CD4-positive, alpha-beta T cell (primary cell): ENCODE measurements at regions not wholly inside any gene's neighbourhood (a gene's known extent, or its start where the extent isn't known, plus 50 kb on each side); places are given as distances from the start of the nearest gene placed in this dataset.
"Not testable (repeated sequence)": the region's sequence is repeated elsewhere in the genome, so short reads cannot be mapped to it uniquely, and the experiment has no call there.

Experiments
- ATAC-seq: fragments of 200-7000 bp; cut with Tn5 transposase; one replicate; pipeline ENCODE4 v1.10.0; 2022; ENCODE audit warnings: mild to moderate bottlenecking; ENCODE audit not compliant: poor library complexity
- CTCF ChIA-PET: fragments of 350-600 bp; sonication (Branson Sonifier 250); formaldehyde crosslinking; loops from one replicate; lab custom pipeline; 2021; ENCODE audit warnings: antibody characterized with exemption, inconsistent platforms; lab: Charles Lee
- POLR2A ChIA-PET: fragments of 350-600 bp; sonication (Branson Sonifier 250); formaldehyde crosslinking; loops from one replicate; lab custom pipeline; 2021; ENCODE audit warnings: antibody characterized with exemption, inconsistent platforms; lab: Charles Lee
- DNase-seq, 14 experiments: peaks; one replicate each; pipeline ENCODE4 v3.0.0-alpha.2; 2013 to 2020; ENCODE audit warnings: mixed read lengths in 2 of 14
- H3K27ac ChIP-seq, 2 donors: one replicate each; pipeline versions ENCODE4 v1.5.1 to v1.7.0; 2013; ENCODE audit warnings: low read length in 2 of 2, low read depth in 1 of 2, mild to moderate bottlenecking in 1 of 2
- H3K27me3 ChIP-seq, 2 experiments: 1 replicate in 1 of 2; 2 replicates in 1 of 2; pipeline versions ENCODE4 v1.6.1 to v1.7.0; 2013; ENCODE audit warnings: low read length in 2 of 2, control low read depth in 1 of 2, mild to moderate bottlenecking in 1 of 2, moderate library complexity in 1 of 2; ENCODE audit not compliant: insufficient read depth in 2 of 2, control insufficient read depth in 1 of 2
- H3K36me3 ChIP-seq: one replicate; pipeline ENCODE4 v1.6.1; 2013; ENCODE audit warnings: low read length, control low read depth; ENCODE audit not compliant: insufficient read depth
- H3K4me1 ChIP-seq: one replicate; pipeline ENCODE4 v1.6.1; 2013; ENCODE audit warnings: low read length, control low read depth; ENCODE audit not compliant: insufficient read depth
- H3K4me3 ChIP-seq: one replicate; pipeline ENCODE4 v1.5.1; 2013; ENCODE audit warnings: mild to moderate bottlenecking, low read length, moderate library complexity
- H3K9me3 ChIP-seq, 2 experiments: 1 replicate in 1 of 2; 2 replicates in 1 of 2; pipeline versions ENCODE4 v1.6.1 to v1.7.0; 2013; ENCODE audit warnings: low read length in 2 of 2, mild to moderate bottlenecking in 2 of 2, control low read depth in 1 of 2, moderate library complexity in 1 of 2; ENCODE audit not compliant: control insufficient read depth in 1 of 2, insufficient read depth in 1 of 2
- H3K27ac Mint-ChIP-seq: one replicate; pipeline ENCODE4 v1.8.0; 2020; ENCODE audit warnings: mixed read lengths
- H3K27me3 Mint-ChIP-seq: one replicate; pipeline ENCODE4 v1.8.0; 2021; ENCODE audit warnings: mixed read lengths
- H3K36me3 Mint-ChIP-seq: one replicate; pipeline ENCODE4 v1.8.0; 2021; ENCODE audit warnings: low read depth, mixed read lengths
- H3K4me1 Mint-ChIP-seq: one replicate; pipeline ENCODE4 v1.8.0; 2021; ENCODE audit warnings: low read depth, mixed read lengths
- H3K4me3 Mint-ChIP-seq: one replicate; pipeline ENCODE4 v1.8.0; 2020; ENCODE audit warnings: mild to moderate bottlenecking, mixed read lengths
- H3K9me3 Mint-ChIP-seq: one replicate; pipeline ENCODE4 v1.8.0; 2020; ENCODE audit warnings: mixed read lengths
- intact Hi-C, 2 experiments: fragments of 100-400 bp; cut with DNase I in 1 of 2; cut with micrococcal nuclease in 1 of 2; formaldehyde crosslinking; loops; one replicate each; pipeline versions ENCODE4 v1.15.1 to v1.9.0; 2023 to 2025; cut with DNase I, micrococcal nuclease

DNA sequence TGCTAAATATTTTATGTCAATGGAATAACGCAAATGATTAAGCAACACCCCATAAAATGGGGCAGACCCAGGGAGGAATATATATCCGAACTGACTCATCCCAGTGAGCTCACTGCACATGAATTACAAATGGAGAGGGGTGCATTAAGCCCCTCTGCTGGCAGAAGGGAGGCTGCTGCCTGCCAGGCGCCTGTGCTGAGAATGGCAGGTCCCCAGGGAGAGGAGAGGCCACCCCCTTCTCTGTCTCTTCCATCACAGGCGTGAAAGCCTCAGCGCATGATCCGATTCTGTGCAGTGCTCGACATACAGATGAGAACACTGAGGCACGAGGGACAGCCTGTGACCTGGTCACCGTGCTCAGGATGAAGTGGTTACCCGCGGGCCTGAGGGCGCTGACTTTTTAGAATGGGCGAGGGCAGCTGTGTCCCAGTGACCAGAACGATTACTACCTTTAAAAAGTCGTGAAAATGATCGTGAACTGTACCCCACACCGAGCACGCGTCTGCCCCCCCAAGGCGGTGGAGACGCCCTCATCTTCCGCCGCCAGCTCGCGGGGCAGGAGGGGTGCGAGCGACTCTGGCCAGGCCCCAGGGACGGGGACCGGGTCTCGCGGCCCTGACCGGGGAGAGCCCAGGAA is 229.7 kb upstream of the FRG2C start:
- DNase-seq, result peak in 6 of 14 experiments; percentile 4 to 60 (median 26)
- peaks cover 31% of the 10 kb centered on the region for H3K4me1 Mint-ChIP-seq
- peak overlapping the region in 1 of 2 donors; percentile 48 for H3K27ac ChIP-seq
- H3K27me3 ChIP-seq, H3K36me3 ChIP-seq, H3K9me3 ChIP-seq, H3K36me3 Mint-ChIP-seq, CTCF ChIA-PET, POLR2A ChIA-PET, H3K9me3 Mint-ChIP-seq, ATAC-seq, H3K27me3 Mint-ChIP-seq, intact Hi-C loops: not testable (repeated sequence)
- H3K4me1 ChIP-seq, result peaks cover 14% of the 10 kb centered on the region
- H3K4me3 ChIP-seq, result peak overlapping the region; percentile 73
- H3K4me3 Mint-ChIP-seq, result peak overlapping the region; percentile 89
- H3K27ac Mint-ChIP-seq, result peak overlapping the region; percentile 97

DNA sequence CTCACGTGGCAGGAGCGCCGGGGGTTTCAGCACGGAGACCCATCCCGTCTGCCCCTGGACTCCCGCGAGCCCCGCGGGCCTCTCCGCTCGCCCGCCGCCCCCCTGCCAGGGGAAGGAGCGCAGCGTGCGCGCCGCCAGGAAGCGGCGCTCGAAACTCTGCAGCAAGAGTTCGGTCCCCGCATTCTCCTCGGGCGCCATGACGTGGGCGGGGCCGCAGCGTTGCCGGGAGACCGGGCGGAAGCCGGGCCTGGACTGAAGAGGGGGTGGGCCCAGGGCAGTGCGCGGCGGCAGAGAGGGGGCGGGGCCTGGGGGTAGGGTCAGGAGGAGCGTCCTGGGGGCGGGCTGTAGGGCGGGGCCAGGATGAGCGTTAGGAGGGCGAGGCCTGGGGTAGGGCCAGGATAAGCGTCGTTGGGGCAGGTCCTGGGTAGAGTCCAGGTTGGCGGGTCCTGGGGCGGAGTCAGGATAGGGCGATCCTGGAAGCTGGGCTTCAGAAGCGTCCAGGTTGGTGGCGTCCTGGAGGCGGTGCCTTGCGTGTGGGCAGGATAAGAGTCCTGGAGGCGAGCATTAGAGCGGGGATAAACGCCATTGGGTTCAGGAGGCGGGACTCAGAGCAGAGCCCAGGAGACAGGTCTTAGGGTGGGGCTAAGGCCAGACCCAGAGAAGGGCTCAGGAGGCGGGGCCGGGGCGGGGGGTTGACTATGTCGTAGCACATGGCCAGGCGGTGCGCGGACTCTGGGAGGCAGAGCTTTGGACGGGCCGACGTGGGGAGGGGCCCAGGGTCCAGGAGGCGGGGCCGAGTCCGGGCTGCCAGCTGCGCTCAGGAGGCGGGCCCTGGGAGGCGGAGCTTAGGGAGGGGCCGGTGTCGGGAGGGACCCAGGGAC is 229.0 kb upstream of the FRG2C start:
- peak overlapping the region; percentile 73 for H3K4me3 ChIP-seq
- Mint-ChIP-seq H3K4me1 (peaks cover 26% of the 10 kb centered on the region), H3K4me3 (peak overlapping the region; percentile 99), H3K27ac (peak overlapping the region; percentile 97)
- H3K36me3 ChIP-seq, CTCF ChIA-PET, H3K9me3 ChIP-seq, H3K27me3 ChIP-seq, POLR2A ChIA-PET, H3K9me3 Mint-ChIP-seq, H3K27me3 Mint-ChIP-seq, intact Hi-C loops, H3K36me3 Mint-ChIP-seq: not testable (repeated sequence)
- ATAC-seq (peak; percentile 100), DNase-seq (peak; percentile 95 to 99 (median 98))
- H3K4me1 ChIP-seq, result peaks cover 14% of the 10 kb centered on the region
- H3K27ac ChIP-seq, result peak overlapping the region; percentile 72 to 87

DNA sequence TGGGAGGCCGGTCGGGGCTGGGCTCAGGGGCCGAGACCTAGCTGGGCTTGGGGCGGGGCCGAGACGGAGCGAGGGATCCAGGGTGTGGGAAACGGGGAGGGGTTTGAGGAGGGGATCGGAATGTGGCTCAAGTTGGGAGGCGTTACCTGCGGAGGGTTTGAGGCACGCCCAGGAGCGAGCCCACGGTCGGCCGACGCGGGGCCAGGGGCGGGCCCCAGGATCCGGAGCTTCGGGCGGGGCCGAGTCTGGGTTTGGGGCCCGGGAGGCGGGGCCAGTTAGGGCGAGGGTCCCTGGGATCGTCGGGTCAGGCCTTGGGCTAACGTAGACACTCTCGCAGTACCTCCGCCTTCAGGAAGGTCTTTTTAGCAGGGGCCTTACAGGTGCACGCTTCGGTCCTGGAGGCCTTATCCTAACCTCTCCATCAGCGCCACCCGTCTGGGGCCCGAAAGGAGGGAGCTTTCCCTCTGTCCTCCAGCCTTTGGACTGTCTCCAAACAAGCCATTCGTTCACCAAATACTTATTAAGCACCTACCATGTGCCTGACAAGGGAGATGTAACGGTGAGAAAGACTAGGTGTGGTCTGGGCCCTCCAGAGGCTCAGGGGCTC is 228.2 kb upstream of the FRG2C start:
- H3K27me3 Mint-ChIP-seq, H3K9me3 ChIP-seq, intact Hi-C loops, CTCF ChIA-PET, ATAC-seq, H3K36me3 Mint-ChIP-seq, H3K27me3 ChIP-seq, H3K9me3 Mint-ChIP-seq, POLR2A ChIA-PET, H3K36me3 ChIP-seq: not testable (repeated sequence)
- H3K4me3 ChIP-seq, result peak overlapping the region; percentile 73
- Mint-ChIP-seq H3K4me1 (peaks cover 26% of the 10 kb centered on the region), H3K27ac (peak overlapping the region; percentile 97), H3K4me3 (peak overlapping the region; percentile 99)
- peak in 3 of 14 experiments; percentile 77 to 86 (median 78) for DNase-seq
- peaks cover 14% of the 10 kb centered on the region for H3K4me1 ChIP-seq
- peak overlapping the region; percentile 72 to 87 for H3K27ac ChIP-seq

DNA sequence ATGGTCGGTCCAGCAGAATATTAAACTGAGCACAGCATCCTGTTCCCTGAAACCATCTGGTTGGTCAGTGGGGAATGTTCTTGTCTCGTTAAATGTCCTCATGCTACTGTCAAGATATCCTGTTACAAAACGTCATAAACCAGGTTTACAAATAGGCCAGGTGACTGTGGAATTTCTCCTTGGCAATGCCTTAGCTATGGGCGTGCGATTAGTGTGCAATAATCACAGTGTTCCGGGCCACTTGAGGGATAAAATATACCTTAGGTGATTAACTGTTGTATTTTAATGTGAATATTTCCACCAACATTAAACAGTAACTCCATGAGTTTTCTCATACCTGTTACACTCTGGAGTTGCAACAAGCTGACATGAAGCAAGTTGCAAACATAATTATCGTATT is 223.1 kb upstream of the FRG2C start:
- ATAC-seq, H3K9me3 ChIP-seq, intact Hi-C loops, H3K9me3 Mint-ChIP-seq, H3K27me3 Mint-ChIP-seq, H3K4me3 Mint-ChIP-seq, H3K27ac Mint-ChIP-seq, H3K4me1 ChIP-seq, POLR2A ChIA-PET, H3K36me3 Mint-ChIP-seq, H3K36me3 ChIP-seq, CTCF ChIA-PET, H3K27me3 ChIP-seq, H3K4me3 ChIP-seq, H3K4me1 Mint-ChIP-seq, H3K27ac ChIP-seq, DNase-seq: not testable (repeated sequence)

DNA sequence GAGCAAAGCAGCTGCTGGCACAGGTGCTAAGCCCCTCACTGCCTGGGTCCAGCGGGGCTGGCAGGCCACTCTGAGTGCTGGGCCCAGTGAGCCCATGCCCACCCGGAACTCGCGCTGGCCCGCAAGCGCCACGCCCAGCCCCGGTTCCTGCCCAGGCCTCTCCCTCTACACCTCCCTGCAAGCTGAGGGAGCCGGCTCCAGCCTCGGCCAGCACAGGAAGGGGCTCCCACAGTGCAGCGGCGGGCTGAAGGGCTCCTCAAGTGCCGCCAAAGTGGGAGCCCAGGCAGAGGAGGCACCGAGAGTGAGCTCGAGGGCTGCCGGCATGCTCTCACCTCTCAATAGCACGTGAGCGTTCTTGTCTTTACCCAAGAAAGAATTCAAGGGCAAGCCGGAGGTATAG is 219.5 kb upstream of the FRG2C start:
- H3K4me1 Mint-ChIP-seq, H3K4me3 Mint-ChIP-seq, CTCF ChIA-PET, H3K9me3 ChIP-seq, H3K36me3 Mint-ChIP-seq, DNase-seq, H3K9me3 Mint-ChIP-seq, H3K27ac ChIP-seq, ATAC-seq, H3K27ac Mint-ChIP-seq, H3K4me1 ChIP-seq, H3K27me3 Mint-ChIP-seq, H3K27me3 ChIP-seq, H3K36me3 ChIP-seq, H3K4me3 ChIP-seq, intact Hi-C loops, POLR2A ChIA-PET: not testable (repeated sequence)

DNA sequence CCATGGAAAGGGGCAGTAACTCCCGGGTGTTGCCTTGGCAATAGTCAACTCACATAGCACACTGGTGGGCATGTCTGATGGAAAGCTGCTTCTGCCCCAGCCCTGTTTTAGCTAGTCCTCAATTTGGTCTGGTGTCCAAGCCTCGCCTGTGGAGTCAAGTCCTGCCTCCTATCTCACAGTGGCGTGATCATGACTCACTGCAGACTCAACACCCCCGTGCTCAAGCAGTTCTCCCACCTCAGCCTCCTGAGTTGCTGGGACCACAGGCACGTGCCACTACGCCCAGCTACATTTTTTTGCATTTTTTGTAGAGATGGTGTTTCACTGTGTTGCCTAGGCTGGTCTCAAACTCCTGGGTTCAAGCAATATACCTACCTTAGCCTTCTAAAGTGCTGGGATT is 218.9 kb upstream of the FRG2C start:
- H3K27ac ChIP-seq, H3K36me3 ChIP-seq, H3K27me3 ChIP-seq, CTCF ChIA-PET, H3K4me3 Mint-ChIP-seq, H3K27me3 Mint-ChIP-seq, intact Hi-C loops, H3K36me3 Mint-ChIP-seq, H3K4me3 ChIP-seq, DNase-seq, H3K27ac Mint-ChIP-seq, H3K9me3 ChIP-seq, POLR2A ChIA-PET, H3K9me3 Mint-ChIP-seq, ATAC-seq, H3K4me1 Mint-ChIP-seq, H3K4me1 ChIP-seq: not testable (repeated sequence)
